Neuron (in vitro differentiated cells): ENCODE measurements at regions not wholly inside any gene's neighbourhood (a gene's known extent, or its start where the extent isn't known, plus 50 kb on each side); places are given as distances from the start of the nearest gene placed in this dataset.

Experiments used
- H2AFZ ChIP-seq: one replicate; pipeline ENCODE4 v1.6.1; 2013; ENCODE audit warnings: low read depth, mild to moderate bottlenecking, inconsistent platforms, low read length, moderate library complexity
- H3K27me3 ChIP-seq: one replicate; pipeline ENCODE4 v1.6.1; 2013; ENCODE audit warnings: low read length; ENCODE audit not compliant: insufficient read depth
- H3K36me3 ChIP-seq: one replicate; pipeline ENCODE4 v1.6.1; 2013; ENCODE audit warnings: low read length; ENCODE audit not compliant: insufficient read depth
- H3K4me1 ChIP-seq: one replicate; pipeline ENCODE4 v1.6.1; 2013; ENCODE audit warnings: low read length; ENCODE audit not compliant: insufficient read depth
- H3K4me3 ChIP-seq: 2 replicates; pipeline ENCODE4 v1.5.1; 2013; ENCODE audit warnings: mild to moderate bottlenecking, low read length, moderate library complexity
- H3K9me3 ChIP-seq: one replicate; pipeline ENCODE4 v1.6.1; 2013; ENCODE audit warnings: low read length

DNA sequence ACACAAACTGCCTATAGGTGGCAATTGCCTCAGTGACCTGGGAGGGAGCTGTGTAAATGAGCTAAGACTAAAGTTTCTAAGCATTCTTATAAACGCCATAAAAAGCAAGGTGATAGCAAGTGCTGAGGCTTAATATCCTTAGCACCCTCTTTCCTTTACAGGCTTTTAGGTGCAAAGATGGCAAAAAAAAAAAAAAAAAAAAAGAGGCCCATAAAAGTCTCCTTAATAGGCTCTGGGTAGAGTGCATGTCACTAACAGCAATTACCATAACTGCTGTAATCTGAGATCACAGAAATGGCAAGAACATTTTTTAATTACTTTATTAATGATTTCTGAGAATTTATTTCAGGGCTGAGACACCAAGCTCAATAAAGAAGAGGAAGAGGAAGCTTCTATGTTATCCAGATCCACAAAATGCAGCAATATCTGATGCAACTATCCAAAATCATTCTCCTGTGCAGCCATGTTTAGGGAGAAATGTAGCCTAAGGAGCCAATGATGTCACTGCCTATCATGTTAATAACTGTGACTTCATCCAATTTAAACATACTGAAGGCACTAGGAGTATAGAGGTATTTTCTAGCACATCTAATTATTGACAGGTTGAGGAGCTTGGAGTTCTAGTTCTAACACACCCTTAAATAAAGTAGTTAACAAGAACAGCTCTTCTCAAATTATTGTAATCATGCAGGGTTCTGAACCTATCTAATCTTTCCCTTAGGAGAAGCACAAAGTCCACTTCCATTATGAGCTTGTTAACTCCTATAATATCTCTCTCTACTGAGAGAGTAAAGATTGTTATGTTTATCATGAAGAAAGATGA lies 804.3 kb upstream of the ACVR2A start:
- no peaks in the 10 kb centered on the region for H3K9me3 ChIP-seq
- no peak overlapping the region for H3K4me3 ChIP-seq
- H2AFZ ChIP-seq, result no peak overlapping the region
- no peaks in the 10 kb centered on the region for H3K27me3 ChIP-seq
- no peaks in the 10 kb centered on the region for H3K4me1 ChIP-seq
- H3K36me3 ChIP-seq, result no peaks in the 10 kb centered on the region

DNA sequence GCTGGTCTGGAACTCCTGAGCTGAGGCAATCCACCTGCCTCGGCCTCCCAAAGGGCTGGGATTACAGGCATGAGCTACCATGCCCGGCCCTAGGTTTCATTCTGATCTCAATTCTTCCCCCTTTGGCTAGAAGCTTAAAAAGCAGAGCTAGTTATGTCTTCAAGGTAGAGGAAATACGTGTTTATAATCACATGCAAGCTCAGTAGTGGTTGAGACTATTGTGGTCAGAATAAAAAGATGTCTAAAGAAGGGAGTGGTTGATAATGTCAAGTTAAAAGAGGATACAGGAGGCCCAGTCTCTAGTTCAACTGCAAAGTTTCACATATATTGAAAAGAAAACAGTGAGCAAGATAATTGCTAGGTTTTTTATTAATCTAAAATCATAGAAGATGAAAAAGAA lies 807.8 kb upstream of the ACVR2A start:
- H2AFZ ChIP-seq, result no peak overlapping the region
- no peaks in the 10 kb centered on the region for H3K4me1 ChIP-seq

DNA sequence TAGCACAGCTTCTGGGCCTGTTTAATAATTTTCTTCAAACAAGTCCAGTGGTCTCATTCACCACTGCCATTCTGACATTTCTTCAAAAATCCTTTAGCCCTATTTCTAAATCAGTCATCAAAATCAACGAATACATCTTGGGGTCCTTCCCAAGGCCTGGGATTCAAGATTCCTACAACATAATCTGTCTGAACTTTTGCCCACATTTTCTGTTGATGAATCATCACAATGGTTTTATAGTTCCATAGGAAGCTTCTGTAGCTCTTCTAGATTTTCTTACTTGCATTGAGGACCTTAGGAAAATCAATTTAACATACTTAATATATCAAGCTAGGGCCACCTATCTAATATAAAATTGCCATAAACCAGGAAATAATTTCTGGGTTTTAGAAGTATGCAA lies 811.8 kb upstream of the ACVR2A start:
- Histone ChIP-seq H3K36me3 (no peaks in the 10 kb centered on the region), H3K27me3 (no peaks in the 10 kb centered on the region), H2AFZ (no peak overlapping the region), H3K4me1 (no peaks in the 10 kb centered on the region), H3K4me3 (no peak overlapping the region), H3K9me3 (no peaks in the 10 kb centered on the region)

More for the DNA sequence above, 807.8 kb upstream of the ACVR2A start:
- H3K27me3 ChIP-seq, result no peaks in the 10 kb centered on the region
- no peak overlapping the region for H3K4me3 ChIP-seq
- H3K36me3 ChIP-seq, result no peaks in the 10 kb centered on the region
- H3K9me3 ChIP-seq, result no peaks in the 10 kb centered on the region

DNA sequence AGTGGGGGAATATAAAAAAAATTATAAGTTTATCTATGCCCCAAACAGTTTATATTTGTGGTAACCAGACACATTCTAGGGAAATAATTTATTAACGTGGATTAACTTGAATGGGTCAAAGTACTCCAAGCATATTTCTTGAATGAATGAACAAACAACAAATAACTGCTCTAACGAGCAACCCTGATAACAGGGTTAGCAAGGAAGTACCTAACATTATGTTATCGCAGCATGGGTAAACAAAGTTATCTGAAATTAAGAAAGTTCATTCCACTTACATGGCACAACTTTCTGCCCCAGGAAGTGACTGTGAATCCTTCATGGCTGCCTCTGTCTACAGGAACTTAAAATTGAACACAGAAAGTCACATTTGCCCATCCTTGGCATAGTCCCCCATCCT lies 812.9 kb upstream of the ACVR2A start:
- Histone ChIP-seq H3K27me3 (no peaks in the 10 kb centered on the region), H3K4me3 (no peak overlapping the region), H3K9me3 (no peaks in the 10 kb centered on the region), H2AFZ (no peak overlapping the region), H3K36me3 (no peaks in the 10 kb centered on the region), H3K4me1 (no peaks in the 10 kb centered on the region)

DNA sequence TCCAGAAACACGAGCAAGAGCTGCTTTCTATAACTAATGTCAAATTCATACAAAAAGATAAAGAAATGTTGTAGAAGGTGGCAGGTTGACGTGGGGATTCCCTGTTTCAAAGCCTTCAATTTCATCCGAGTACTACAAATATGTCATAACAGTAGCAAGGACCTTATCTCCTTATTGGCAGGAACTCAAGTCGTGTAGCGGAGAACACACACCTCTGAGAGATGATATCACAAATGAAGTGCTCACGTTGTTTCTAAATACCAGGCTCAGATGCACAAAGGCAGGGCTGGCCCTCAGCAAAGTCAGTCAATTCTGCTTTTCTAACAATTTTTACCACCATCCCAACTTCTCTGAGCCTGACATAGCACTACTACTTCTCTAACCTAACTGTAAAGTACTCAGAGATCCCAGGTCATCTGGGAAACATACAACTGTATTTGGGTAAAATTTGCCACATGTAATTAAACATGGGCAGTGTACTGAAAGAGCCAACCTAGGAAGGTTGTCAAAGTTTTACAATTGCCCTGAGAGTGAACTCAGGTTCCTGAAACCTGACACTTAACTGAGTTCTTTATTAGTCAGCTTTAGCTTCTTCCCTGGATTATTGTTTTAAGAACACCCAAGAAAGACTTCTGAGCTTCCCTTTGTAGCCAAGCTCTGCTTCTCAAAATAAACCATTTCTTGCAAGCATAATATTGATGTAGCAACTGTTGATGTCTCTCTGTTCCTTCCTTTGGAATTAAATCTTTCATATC lies 813.7 kb upstream of the ACVR2A start:
- no peak overlapping the region for H2AFZ ChIP-seq
- no peaks in the 10 kb centered on the region for H3K27me3 ChIP-seq
- no peaks in the 10 kb centered on the region for H3K9me3 ChIP-seq
- H3K36me3 ChIP-seq, result no peaks in the 10 kb centered on the region
- no peaks in the 10 kb centered on the region for H3K4me1 ChIP-seq
- H3K4me3 ChIP-seq, result no peak overlapping the region

DNA sequence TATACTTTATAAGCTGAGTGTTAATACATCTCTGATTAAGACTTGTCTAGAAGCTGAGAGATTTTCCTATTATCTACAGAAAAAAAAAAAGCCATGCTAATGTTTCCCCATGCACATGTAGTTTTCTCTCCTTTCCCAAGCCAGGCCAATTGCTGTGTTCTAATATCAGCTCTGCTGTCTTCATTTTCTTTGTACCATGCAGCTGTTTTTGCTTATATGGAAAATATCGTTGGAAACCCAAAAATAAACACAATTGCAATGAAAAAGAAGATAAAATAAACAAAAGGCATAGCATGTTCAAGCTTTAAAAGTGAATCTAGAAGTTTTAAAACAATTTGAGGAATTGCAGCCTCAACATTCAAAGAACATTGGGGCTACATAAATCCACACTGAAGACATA lies 817.4 kb upstream of the ACVR2A start:
- Histone ChIP-seq H3K4me1 (no peaks in the 10 kb centered on the region), H2AFZ (no peak overlapping the region), H3K36me3 (no peaks in the 10 kb centered on the region), H3K9me3 (no peaks in the 10 kb centered on the region), H3K27me3 (no peaks in the 10 kb centered on the region), H3K4me3 (no peak overlapping the region)

DNA sequence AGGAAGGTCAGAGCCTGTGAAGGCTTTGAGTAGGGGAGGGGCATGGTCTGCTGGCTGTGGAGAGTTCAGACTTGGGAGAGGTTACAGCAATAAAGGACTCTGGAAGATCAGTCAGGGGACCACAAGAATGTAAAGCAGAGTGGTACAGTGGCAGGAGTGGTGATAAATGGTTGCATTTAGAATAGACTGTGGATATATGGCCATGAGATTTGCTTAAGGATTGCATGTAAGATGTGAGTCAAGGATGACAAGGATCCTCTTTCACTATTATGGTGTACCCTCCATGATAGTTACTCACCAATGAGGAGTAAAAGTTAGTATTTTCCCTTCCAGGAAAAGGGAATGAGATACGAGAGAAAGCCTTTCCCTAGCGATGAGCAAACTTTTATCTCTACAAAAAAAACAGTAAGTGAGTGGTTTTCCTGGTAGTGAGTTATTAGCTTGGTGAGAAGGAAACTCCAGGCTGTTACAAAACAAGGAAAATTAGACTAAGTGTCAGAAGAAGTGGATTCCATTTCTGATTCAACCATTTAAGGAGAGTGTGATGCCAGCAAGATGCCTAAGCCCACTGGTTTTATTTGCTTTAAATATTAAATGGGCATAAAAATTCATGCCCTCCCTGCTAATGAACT lies 818.0 kb upstream of the ACVR2A start:
- Histone ChIP-seq H3K4me1 (no peaks in the 10 kb centered on the region), H2AFZ (no peak overlapping the region), H3K27me3 (no peaks in the 10 kb centered on the region), H3K36me3 (no peaks in the 10 kb centered on the region), H3K4me3 (no peak overlapping the region), H3K9me3 (no peaks in the 10 kb centered on the region)

DNA sequence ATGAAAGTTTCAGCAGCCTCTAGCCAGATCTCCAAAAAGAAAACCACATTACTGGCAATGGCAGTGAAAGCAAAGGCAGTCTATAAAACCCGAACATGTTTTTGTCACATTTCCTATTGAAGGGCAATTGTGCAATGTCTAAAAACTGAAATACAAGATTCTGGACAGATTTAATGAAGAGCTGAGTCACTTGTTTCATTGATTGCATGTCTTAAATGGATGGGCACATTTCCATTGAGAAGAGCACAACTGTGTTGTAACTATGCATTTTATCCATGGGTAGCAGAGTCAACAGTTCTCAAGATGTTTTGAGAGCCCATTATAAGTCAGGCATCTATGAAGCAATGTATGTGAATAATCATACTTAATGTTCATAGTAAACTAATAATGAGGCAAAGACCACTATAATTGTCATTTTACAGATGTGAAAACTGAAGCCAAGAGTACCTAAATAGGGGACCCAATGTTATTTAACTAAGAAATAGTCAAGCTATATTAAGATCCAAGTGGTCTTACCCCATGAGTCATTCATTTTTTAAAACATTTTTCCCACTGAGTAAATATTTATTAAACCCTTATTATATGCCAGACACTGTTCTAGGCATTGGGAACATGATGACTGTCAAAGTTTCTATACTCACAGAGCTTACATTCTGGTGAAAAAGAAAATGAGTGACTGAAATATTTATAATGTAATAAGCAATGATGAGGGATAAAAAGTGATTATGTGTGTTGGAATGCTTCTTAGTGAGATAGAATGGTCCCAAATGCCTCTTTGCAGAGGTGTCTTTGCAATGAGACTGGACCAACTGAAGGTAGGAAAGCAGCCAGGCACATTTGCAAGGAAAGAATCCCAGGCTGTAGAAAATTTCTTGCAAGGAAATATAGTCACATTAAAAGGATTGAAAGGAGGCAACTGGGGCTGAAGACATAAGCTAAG lies 818.9 kb upstream of the ACVR2A start:
- Histone ChIP-seq H3K4me1 (no peaks in the 10 kb centered on the region), H3K4me3 (no peak overlapping the region), H3K9me3 (no peaks in the 10 kb centered on the region), H2AFZ (no peak overlapping the region), H3K36me3 (no peaks in the 10 kb centered on the region), H3K27me3 (no peaks in the 10 kb centered on the region)

DNA sequence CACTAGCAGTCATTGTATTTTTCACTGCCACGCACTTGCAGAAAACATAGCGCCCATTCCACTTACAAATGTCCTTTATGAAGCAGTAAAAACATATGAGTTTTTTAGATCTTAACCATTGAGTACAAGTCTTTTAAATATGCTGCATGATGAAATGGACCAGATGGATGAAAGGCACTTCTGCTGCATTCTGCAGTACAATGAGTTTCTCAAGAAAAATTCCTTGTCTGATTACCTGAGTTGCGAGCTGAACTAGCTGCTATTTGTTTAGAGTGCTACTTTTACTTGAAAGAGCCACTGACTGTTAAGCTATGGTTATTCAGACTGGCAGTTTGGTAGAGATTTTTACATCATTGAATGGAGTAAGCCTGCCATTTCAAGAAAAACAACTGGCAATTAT lies 825.5 kb upstream of the ACVR2A start:
- no peaks in the 10 kb centered on the region for H3K9me3 ChIP-seq
- no peaks in the 10 kb centered on the region for H3K27me3 ChIP-seq

DNA sequence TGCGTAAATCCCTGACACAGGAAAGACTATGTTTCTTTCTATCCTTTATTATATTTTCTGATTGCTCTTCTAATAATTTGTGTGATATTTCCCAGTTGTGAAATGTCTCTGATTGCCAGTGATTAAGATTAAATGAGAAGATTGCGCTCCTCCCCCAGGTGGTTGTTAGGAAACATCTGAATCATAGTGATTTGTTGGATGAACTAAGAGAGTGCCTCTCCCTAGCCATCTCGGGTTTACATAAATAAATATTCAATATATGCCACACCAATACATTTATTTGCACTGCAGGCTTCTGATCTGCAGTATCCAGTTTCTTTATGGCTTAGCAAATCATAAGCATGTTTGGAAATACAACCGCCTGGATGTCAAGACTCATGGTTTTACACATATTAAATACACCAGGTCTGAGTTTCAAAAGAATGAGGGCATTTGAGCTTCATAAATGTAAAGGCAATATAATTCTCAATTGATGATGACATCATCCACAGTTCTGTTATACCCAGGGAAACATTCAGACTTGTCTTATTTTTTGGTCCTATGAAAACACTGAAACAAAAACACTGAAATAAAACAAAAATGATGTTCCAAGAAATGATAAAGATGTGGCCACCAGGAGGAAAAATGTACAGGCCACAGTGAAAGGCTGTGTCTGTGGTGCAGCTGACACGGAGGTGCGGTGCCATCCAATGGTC lies 826.7 kb upstream of the ACVR2A start:
- H3K36me3 ChIP-seq, result no peaks in the 10 kb centered on the region
- H3K9me3 ChIP-seq, result no peaks in the 10 kb centered on the region

More for the DNA sequence above, 825.5 kb upstream of the ACVR2A start:
- no peak overlapping the region for H3K4me3 ChIP-seq
- peaks cover 5% of the 10 kb centered on the region for H3K4me1 ChIP-seq
- no peak overlapping the region for H2AFZ ChIP-seq
- no peaks in the 10 kb centered on the region for H3K36me3 ChIP-seq

DNA sequence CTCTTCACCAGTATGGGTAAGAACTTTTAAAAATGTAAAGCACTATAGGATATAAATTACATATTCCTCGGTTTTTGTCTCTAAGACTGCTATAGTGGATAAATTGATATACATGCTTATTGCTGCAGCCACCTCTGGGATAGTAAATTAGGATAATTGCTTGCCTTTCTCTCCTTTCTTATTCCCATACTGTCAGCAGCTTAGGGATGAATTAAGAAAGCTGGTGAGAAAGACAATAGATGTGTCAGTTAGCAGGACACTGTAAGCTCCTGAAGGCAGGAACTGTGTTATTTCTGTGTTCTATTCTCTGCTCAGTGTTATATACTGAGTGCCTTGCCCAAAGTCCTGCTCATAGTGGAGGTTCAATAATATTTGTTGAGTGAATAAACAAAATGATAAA lies 828.6 kb upstream of the ACVR2A start:
- Histone ChIP-seq H3K9me3 (no peaks in the 10 kb centered on the region), H3K36me3 (no peaks in the 10 kb centered on the region), H3K4me3 (no peak overlapping the region), H3K4me1 (peaks cover 5% of the 10 kb centered on the region), H2AFZ (no peak overlapping the region), H3K27me3 (no peaks in the 10 kb centered on the region)

More for the DNA sequence above, 826.7 kb upstream of the ACVR2A start:
- no peak overlapping the region for H2AFZ ChIP-seq
- H3K27me3 ChIP-seq, result no peaks in the 10 kb centered on the region
- no peak overlapping the region for H3K4me3 ChIP-seq
- H3K4me1 ChIP-seq, result peaks cover 5% of the 10 kb centered on the region

DNA sequence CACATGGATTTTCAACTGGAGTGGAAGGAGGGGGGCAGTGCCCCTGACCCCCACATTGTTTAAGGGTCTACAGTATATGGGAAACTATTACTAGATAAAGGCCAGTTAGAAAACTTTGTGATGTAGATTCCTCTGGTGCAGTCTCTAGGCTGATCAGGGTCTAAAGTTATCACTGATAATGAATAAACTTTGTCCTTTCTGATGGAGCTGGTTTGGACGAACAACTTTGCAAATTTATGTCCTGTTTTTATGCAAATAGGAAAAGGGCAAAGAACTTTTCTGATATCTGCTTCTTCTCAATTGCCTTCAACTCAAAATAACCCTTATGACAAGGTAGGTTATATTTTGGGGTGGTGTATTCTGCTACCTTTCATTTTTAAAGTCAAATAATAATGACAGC lies 829.2 kb upstream of the ACVR2A start:
- Histone ChIP-seq H3K4me3 (no peak overlapping the region), H3K9me3 (no peaks in the 10 kb centered on the region), H3K27me3 (no peaks in the 10 kb centered on the region), H3K4me1 (peaks cover 5% of the 10 kb centered on the region), H2AFZ (no peak overlapping the region), H3K36me3 (no peaks in the 10 kb centered on the region)
